ENCODE measurements at regions not wholly inside any gene's neighbourhood (a gene's known extent, or its start where the extent isn't known, plus 50 kb on each side); places are given as distances from the start of the nearest gene placed in this dataset.

GRCh38 chr5:133735346-133735745 lies 123.0 kb upstream of the FSTL4 start:
- TF ChIP-seq EZH2 (IDR thresholded peaks at IDR 0.05; ENCODE audit: low read length, unreplicated experiment) (no peak), CTCF (conservative IDR thresholded peaks at IDR 0.05; ENCODE audit: low read depth, low read length) (no peak)

Measured in PC-3 (cell line).